IMR-90 (cell line): ENCODE measurements at regions not wholly inside any gene's neighbourhood (a gene's known extent, or its start where the extent isn't known, plus 50 kb on each side); places are given as distances from the start of the nearest gene placed in this dataset.

Experiments used
- ATAC-seq: fragments of 200-7000 bp; cut with Tn5 transposase; 2 replicates; pipeline ENCODE4 v1.9.1; 2020; ENCODE audit warnings: low read depth, mild to moderate bottlenecking, moderate library complexity
- BruUV-seq: library from RNA; stranded (reverse); fragments of 400-500 nt; replicated peaks from 2 replicates; lab custom pipeline; 2021; lab: Mats Ljungman, UMichigan
- CTCF ChIA-PET: fragments of 300-600 bp; formaldehyde crosslinking; extraction: SDS; loops from one replicate; lab custom pipeline; 2021; ENCODE audit warnings: antibody characterized with exemption; lab: Yijun Ruan, JAX
- POLR2A ChIA-PET: fragments of 300-600 bp; sonication (Branson Sonifier 250); formaldehyde crosslinking; loops from one replicate; lab custom pipeline; 2022; ENCODE audit warnings: antibody characterized with exemption; ENCODE audit not compliant: unreplicated experiment; lab: Charles Lee
- DNase-seq: peaks from one replicate; pipeline ENCODE4 v3.0.0; 2013
- H2AFZ ChIP-seq: replicated peaks from 2 replicates; pipeline ENCODE3; 2013; ENCODE audit warnings: low read length, mild to moderate bottlenecking; ENCODE audit not compliant: poor library complexity
- H2AK5ac ChIP-seq: 2 replicates; pipeline ENCODE4 v1.6.1; 2013; ENCODE audit warnings: low read depth, low read length, inconsistent platforms
- H2AK9ac ChIP-seq: replicated peaks from 2 replicates; pipeline ENCODE3; 2013; ENCODE audit warnings: mild to moderate bottlenecking, low read depth, low read length, moderate library complexity; ENCODE audit not compliant: poor library complexity
- H2BK120ac ChIP-seq: 2 replicates; pipeline ENCODE4 v1.6.1; 2013; ENCODE audit warnings: low read depth, low read length, inconsistent platforms
- H2BK15ac ChIP-seq: 3 replicates; pipeline ENCODE4 v1.6.1; 2013; ENCODE audit warnings: low read depth, low read length, inconsistent platforms
- H2BK20ac ChIP-seq: 2 replicates; pipeline ENCODE4 v1.6.1; 2013; ENCODE audit warnings: low read depth, mild to moderate bottlenecking, inconsistent platforms, low read length, moderate library complexity
- H2BK5ac ChIP-seq: 2 replicates; pipeline ENCODE4 v1.6.1; 2013; ENCODE audit warnings: mild to moderate bottlenecking, low read depth, low read length, inconsistent platforms; ENCODE audit not compliant: poor library complexity, severe bottlenecking
- H3K14ac ChIP-seq: replicated peaks from 2 replicates; pipeline ENCODE4 v1.6.1; 2013; ENCODE audit warnings: low read depth, low read length, inconsistent platforms
- H3K18ac ChIP-seq: 2 replicates; pipeline ENCODE4 v1.6.1; 2013; ENCODE audit warnings: low read depth, low read length, control low read depth
- H3K23ac ChIP-seq: 2 replicates; pipeline ENCODE4 v1.6.1; 2013; ENCODE audit warnings: low read depth, low read length, inconsistent platforms
- H3K27ac ChIP-seq: 2 replicates; pipeline ENCODE4 v1.5.1; 2013; ENCODE audit warnings: mild to moderate bottlenecking, control low read depth, low read length; ENCODE audit not compliant: insufficient read depth
- H3K27me3 ChIP-seq: 2 replicates; pipeline ENCODE4 v1.6.1; 2013; ENCODE audit warnings: low read length; ENCODE audit not compliant: control insufficient read depth, insufficient read depth
- H3K36me3 ChIP-seq: 2 replicates; pipeline ENCODE4 v1.6.1; 2013; ENCODE audit warnings: low read length, mixed read lengths; ENCODE audit not compliant: control insufficient read depth, insufficient read depth
- H3K4ac ChIP-seq: 2 replicates; pipeline ENCODE4 v1.6.1; 2013; ENCODE audit warnings: low read depth, low read length, inconsistent platforms
- H3K4me1 ChIP-seq: 2 replicates; pipeline ENCODE4 v1.6.1; 2013; ENCODE audit warnings: low read length, mixed read lengths; ENCODE audit not compliant: control insufficient read depth, insufficient read depth
- H3K4me2 ChIP-seq: 2 replicates; pipeline ENCODE4 v1.6.1; 2013; ENCODE audit warnings: low read depth, mild to moderate bottlenecking, control low read depth, low read length, moderate library complexity
- H3K4me3 ChIP-seq: 2 replicates; pipeline ENCODE4 v1.5.1; 2013; ENCODE audit warnings: low read depth, mild to moderate bottlenecking, control low read depth, low read length, moderate library complexity; ENCODE audit not compliant: insufficient read depth
- H3K56ac ChIP-seq: 2 replicates; pipeline ENCODE4 v1.6.1; 2013; ENCODE audit warnings: low read length, inconsistent platforms; ENCODE audit not compliant: insufficient read depth; ENCODE audit errors: extremely low read depth
- H3K79me1 ChIP-seq, 2 experiments: 2 replicates each; pipeline ENCODE4 v1.6.1; 2013; ENCODE audit warnings: low read length in 2 of 2, inconsistent platforms in 1 of 2, low read depth in 1 of 2
- H3K9ac ChIP-seq: 2 replicates; pipeline ENCODE4 v1.6.1; 2013; ENCODE audit warnings: low read depth, low read length, control low read depth
- H3K9me1 ChIP-seq: 2 replicates; pipeline ENCODE4 v1.6.1; 2013; ENCODE audit warnings: low read length, inconsistent platforms; ENCODE audit not compliant: insufficient read depth
- H3K9me3 ChIP-seq: 2 replicates; pipeline ENCODE4 v1.6.1; 2013; ENCODE audit warnings: low read length; ENCODE audit not compliant: control insufficient read depth, insufficient read depth
- H4K20me1 ChIP-seq: 2 replicates; pipeline ENCODE4 v1.6.1; 2013; ENCODE audit warnings: low read length, inconsistent platforms; ENCODE audit not compliant: insufficient read depth
- H4K5ac ChIP-seq: 2 replicates; pipeline ENCODE4 v1.6.1; 2013; ENCODE audit warnings: mild to moderate bottlenecking, low read depth, low read length, control low read depth
- H4K8ac ChIP-seq, 2 experiments: 2 replicates each; pipeline ENCODE4 v1.6.1; 2013; ENCODE audit warnings: low read depth in 2 of 2, low read length in 2 of 2, control low read depth in 1 of 2, inconsistent platforms in 1 of 2
- H4K91ac ChIP-seq: 2 replicates; pipeline ENCODE4 v1.6.1; 2013; ENCODE audit warnings: low read depth, low read length, inconsistent platforms; ENCODE audit not compliant: insufficient read depth
- MAFK ChIP-seq: IDR thresholded peaks from 2 replicates; pipeline ENCODE4 v1.6.1; 2012; ENCODE audit warnings: low read depth, low read length, improper control_type of control experiment
- MAZ ChIP-seq: IDR thresholded peaks from 2 replicates; pipeline ENCODE4 v1.6.1; 2012; ENCODE audit warnings: low read depth, mild to moderate bottlenecking, low read length, improper control_type of control experiment, moderate library complexity, borderline replicate concordance
- WGBS, 2 experiments: methylation state at CpG; one replicate each; pipeline versions ENCODE4 v1.1.5 to v1.1.7; 2013; ENCODE audit warnings: missing lambda C conversion rate in 2 of 2; ENCODE audit not compliant: insufficient read length in 1 of 2; ENCODE audit errors: extremely low coverage in 2 of 2; 5-methylcytosine and 5-hydroxymethylcytosine counted together
- dilution Hi-C: fragments of 300-500 bp; cut with HindIII; formaldehyde crosslinking; loops from one replicate; pipeline ENCODE4 v1.14.3; 2018; ENCODE audit warnings: low sequenced_read_pairs; ENCODE audit not compliant: unreplicated experiment
- in situ Hi-C: fragments of 300-500 bp; cut with MboI; formaldehyde crosslinking; loops from 3 replicates; pipeline ENCODE4 v1.14.3; 2019; ENCODE audit warnings: low sequenced_read_pairs, inconsistent platforms, mixed read lengths
- intact Hi-C: fragments of 100-400 bp; cut with micrococcal nuclease; formaldehyde crosslinking; loops from 2 replicates; pipeline ENCODE4 v1.10.0; 2022

GRCh38 chr1:166700696-166701095 is 138.6 kb upstream of the POGK start:
- Histone ChIP-seq H3K56ac (no peak overlapping the region), H3K18ac (no peak overlapping the region), H3K4ac (no peak overlapping the region), H2BK120ac (no peak overlapping the region), H3K9me1 (no peaks in the 10 kb centered on the region), H3K27ac (no peak overlapping the region), H2BK5ac (no peak overlapping the region), H3K4me1 (no peaks in the 10 kb centered on the region), H3K79me1 (no peaks in the 10 kb centered on the region), H2AFZ (no peak overlapping the region), H3K4me2 (no peak overlapping the region), H4K5ac (no peak overlapping the region), H2AK5ac (no peak overlapping the region), H3K27me3 (no peaks in the 10 kb centered on the region), H3K23ac (no peak overlapping the region), H2AK9ac (no peak overlapping the region), H3K14ac (no peak overlapping the region), H3K9ac (no peak overlapping the region), H2BK15ac (no peak overlapping the region), H4K91ac (no peak overlapping the region), H3K4me3 (no peak overlapping the region), H4K20me1 (no peaks in the 10 kb centered on the region), H3K9me3 (peaks cover 4% of the 10 kb centered on the region; the same call in 1 of the 2 replicates), H4K8ac (no peak overlapping the region), H2BK20ac (no peak overlapping the region), H3K36me3 (no peaks in the 10 kb centered on the region)
- ATAC-seq, result no peak
- no TSS peak for BruUV-seq
- ChIA-PET POLR2A (no interaction called here), CTCF (no interaction called here)
- TF ChIP-seq MAZ (no peak), MAFK (peak; percentile 54)
- DNase-seq, result no peak
- dilution Hi-C loops, result no loop called here
- in situ Hi-C loops, result no loop called here
- WGBS, 2 experiments, result 32% methylated on average over 4 of the region's 4 CpGs; no CpG with 5 or more reads in 1 of the 2 experiments
- intact Hi-C loops, result no loop called here
